ENCODE measurements at regions not wholly inside any gene's neighbourhood (a gene's known extent, or its start where the extent isn't known, plus 50 kb on each side); places are given as distances from the start of the nearest gene placed in this dataset.

DNA sequence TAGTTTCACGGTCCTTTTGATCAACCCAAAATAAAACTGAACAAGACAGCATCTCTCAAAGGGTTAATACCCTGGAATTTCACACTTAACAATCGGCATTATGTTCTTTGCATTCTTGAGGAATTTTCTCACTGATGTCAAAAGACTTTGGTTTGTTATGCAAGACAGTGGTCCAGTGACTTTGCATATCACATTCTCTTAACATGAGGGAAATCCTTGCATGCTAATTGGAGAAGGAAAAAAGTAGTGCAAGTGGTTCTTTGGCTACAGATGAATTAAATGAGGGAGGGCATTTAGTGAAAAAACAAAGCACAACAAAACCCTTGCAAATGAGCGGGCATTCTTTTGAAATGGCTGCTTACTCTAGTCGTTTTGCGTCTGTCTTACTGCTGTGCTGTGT is 105.1 kb upstream of the LIMCH1 start:
- H3K27me3 ChIP-seq (replicated peaks in 1 of 4; ENCODE audit: control extremely low read depth in 1 of 4, control insufficient read depth in 3 of 4, insufficient read depth in 4 of 4, low read length in 3 of 4): peaks cover 0 to 3% (median 0%) of the 10 kb centered on the region in 4 experiments
- Mint-ChIP-seq H3K9me3 (ENCODE audit: insufficient read depth) (no peaks in the 10 kb centered on the region), H3K27me3 (peaks cover 5% of the 10 kb centered on the region), H3K4me3 (no peak overlapping the region), H3K27ac (no peak overlapping the region), H3K4me1 (no peaks in the 10 kb centered on the region)
- H3K9ac ChIP-seq (ENCODE audit: low read length): no peak overlapping the region
- no peaks in the 10 kb centered on the region for H3K36me3 ChIP-seq (replicated peaks in 1 of 2; ENCODE audit: control extremely low read depth in 1 of 2, control insufficient read depth in 1 of 2, extremely low read depth in 1 of 2, insufficient read depth in 2 of 2, low read length in 1 of 2)
- no peak overlapping the region for H2AFZ ChIP-seq (ENCODE audit: insufficient read depth, low read depth, low read length, poor library complexity, severe bottlenecking)
- no peak for TF ChIP-seq EZH2 (IDR thresholded peaks at IDR 0.05; ENCODE audit: borderline replicate concordance, insufficient read depth, low read depth, low read length, poor library complexity, severe bottlenecking)
- TF ChIP-seq, protein P1, sequence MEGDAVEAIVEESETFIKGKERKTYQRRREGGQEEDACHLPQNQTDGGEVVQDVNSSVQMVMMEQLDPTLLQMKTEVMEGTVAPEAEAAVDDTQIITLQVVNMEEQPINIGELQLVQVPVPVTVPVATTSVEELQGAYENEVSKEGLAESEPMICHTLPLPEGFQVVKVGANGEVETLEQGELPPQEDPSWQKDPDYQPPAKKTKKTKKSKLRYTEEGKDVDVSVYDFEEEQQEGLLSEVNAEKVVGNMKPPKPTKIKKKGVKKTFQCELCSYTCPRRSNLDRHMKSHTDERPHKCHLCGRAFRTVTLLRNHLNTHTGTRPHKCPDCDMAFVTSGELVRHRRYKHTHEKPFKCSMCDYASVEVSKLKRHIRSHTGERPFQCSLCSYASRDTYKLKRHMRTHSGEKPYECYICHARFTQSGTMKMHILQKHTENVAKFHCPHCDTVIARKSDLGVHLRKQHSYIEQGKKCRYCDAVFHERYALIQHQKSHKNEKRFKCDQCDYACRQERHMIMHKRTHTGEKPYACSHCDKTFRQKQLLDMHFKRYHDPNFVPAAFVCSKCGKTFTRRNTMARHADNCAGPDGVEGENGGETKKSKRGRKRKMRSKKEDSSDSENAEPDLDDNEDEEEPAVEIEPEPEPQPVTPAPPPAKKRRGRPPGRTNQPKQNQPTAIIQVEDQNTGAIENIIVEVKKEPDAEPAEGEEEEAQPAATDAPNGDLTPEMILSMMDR (IDR thresholded peaks at IDR 0.05): no peak
- no peaks in the 10 kb centered on the region for H3K79me2 ChIP-seq (ENCODE audit: control insufficient read depth, insufficient read depth, low read length)
- ATAC-seq (ENCODE audit: low read depth) (no peak), DNase-seq (no peak)
- no peaks in the 10 kb centered on the region for H3K4me1 ChIP-seq (ENCODE audit: control insufficient read depth in 2 of 2, insufficient read depth in 2 of 2, low read length in 2 of 2)
- H4K20me1 ChIP-seq (ENCODE audit: control insufficient read depth, insufficient read depth, low read length, poor library complexity, severe bottlenecking): no peaks in the 10 kb centered on the region
- intact Hi-C loops (cut with micrococcal nuclease): no loop called here
- CTCF ChIA-PET: no interaction called here
- WGBS (ENCODE audit: insufficient coverage): no CpG with 5 or more reads among the region's 5 CpGs
- peaks cover 0 to 5% (median 0%) of the 10 kb centered on the region in 3 donors for H3K9me3 ChIP-seq (ENCODE audit: control extremely low read depth in 1 of 3, control insufficient read depth in 2 of 3, insufficient read depth in 1 of 3, low read length in 2 of 3)
- POLR2A ChIA-PET: no interaction called here
- no peak overlapping the region for H3K4me3 ChIP-seq (ENCODE audit: control extremely low read depth in 1 of 5, extremely low read depth in 1 of 5, insufficient read depth in 1 of 5, low read depth in 2 of 5, low read length in 4 of 5)
- no peak overlapping the region for H3K27ac ChIP-seq (ENCODE audit: low read length in 2 of 2)
- H3K4me2 ChIP-seq (replicated peaks; ENCODE audit: low read depth, low read length, poor library complexity, severe bottlenecking): no peak overlapping the region

DNA sequence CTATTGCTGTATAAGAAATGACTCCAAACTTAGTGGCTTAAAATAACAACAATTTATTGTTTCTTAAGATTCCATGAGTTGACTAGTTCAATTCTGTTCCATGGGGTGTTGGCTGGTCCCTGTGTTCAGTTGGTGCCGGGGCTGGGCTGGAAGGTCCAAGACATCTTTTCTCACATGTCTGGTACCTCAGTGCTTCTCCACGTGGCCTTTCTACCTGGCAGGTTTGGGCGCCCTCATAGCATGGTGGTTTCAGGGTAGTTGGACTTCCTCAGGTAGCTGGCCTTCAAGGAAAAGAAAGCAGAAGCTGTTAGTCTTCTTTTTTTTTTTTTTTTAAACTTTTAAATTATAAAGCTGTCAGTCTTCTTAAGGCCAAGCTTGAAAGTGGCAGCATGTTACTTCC is 104.6 kb upstream of the LIMCH1 start:
- no peak overlapping the region for H2AFZ ChIP-seq (ENCODE audit: insufficient read depth, low read depth, low read length, poor library complexity, severe bottlenecking)
- H3K27me3 ChIP-seq (replicated peaks in 1 of 4; ENCODE audit: control extremely low read depth in 1 of 4, control insufficient read depth in 3 of 4, insufficient read depth in 4 of 4, low read length in 3 of 4): peaks cover 0 to 3% (median 0%) of the 10 kb centered on the region in 4 experiments
- WGBS (ENCODE audit: insufficient coverage): 69% methylated on average over 2 of the region's 3 CpGs
- ChIA-PET POLR2A (no interaction called here), CTCF (no interaction called here)
- no peaks in the 10 kb centered on the region for H3K79me2 ChIP-seq (ENCODE audit: control insufficient read depth, insufficient read depth, low read length)
- H3K4me3 ChIP-seq (ENCODE audit: control extremely low read depth in 1 of 5, extremely low read depth in 1 of 5, insufficient read depth in 1 of 5, low read depth in 2 of 5, low read length in 4 of 5): no peak overlapping the region
- H3K4me2 ChIP-seq (replicated peaks; ENCODE audit: low read depth, low read length, poor library complexity, severe bottlenecking): no peak overlapping the region
- no peak overlapping the region for H3K4me3 Mint-ChIP-seq
- no peaks in the 10 kb centered on the region for H3K4me1 Mint-ChIP-seq
- no peak for TF ChIP-seq EZH2 (IDR thresholded peaks at IDR 0.05; ENCODE audit: borderline replicate concordance, insufficient read depth, low read depth, low read length, poor library complexity, severe bottlenecking)
- TF ChIP-seq, protein P1 (IDR thresholded peaks at IDR 0.05): no peak
- no peak overlapping the region for H3K27ac Mint-ChIP-seq
- no peak overlapping the region for H3K9ac ChIP-seq (ENCODE audit: low read length)
- H3K36me3 ChIP-seq (replicated peaks in 1 of 2; ENCODE audit: control extremely low read depth in 1 of 2, control insufficient read depth in 1 of 2, extremely low read depth in 1 of 2, insufficient read depth in 2 of 2, low read length in 1 of 2): no peaks in the 10 kb centered on the region
- H3K9me3 Mint-ChIP-seq (ENCODE audit: insufficient read depth): no peaks in the 10 kb centered on the region
- H3K9me3 ChIP-seq (ENCODE audit: control extremely low read depth in 1 of 3, control insufficient read depth in 2 of 3, insufficient read depth in 1 of 3, low read length in 2 of 3): peaks cover 0 to 5% (median 0%) of the 10 kb centered on the region in 3 donors
- ATAC-seq (ENCODE audit: low read depth) (no peak), DNase-seq (no peak)
- H3K27ac ChIP-seq (ENCODE audit: low read length in 2 of 2): no peak overlapping the region
- H3K4me1 ChIP-seq (ENCODE audit: control insufficient read depth in 2 of 2, insufficient read depth in 2 of 2, low read length in 2 of 2): no peaks in the 10 kb centered on the region
- intact Hi-C loops (cut with micrococcal nuclease): no loop called here
- no peaks in the 10 kb centered on the region for H4K20me1 ChIP-seq (ENCODE audit: control insufficient read depth, insufficient read depth, low read length, poor library complexity, severe bottlenecking)
- peaks cover 5% of the 10 kb centered on the region for H3K27me3 Mint-ChIP-seq

Data from B cell (primary cell).